ENCODE measurements at regions not wholly inside any gene's neighbourhood (a gene's known extent, or its start where the extent isn't known, plus 50 kb on each side); places are given as distances from the start of the nearest gene placed in this dataset.
"Not testable (repeated sequence)": the region's sequence is repeated elsewhere in the genome, so short reads cannot be mapped to it uniquely, and the experiment has no call there.

DNA sequence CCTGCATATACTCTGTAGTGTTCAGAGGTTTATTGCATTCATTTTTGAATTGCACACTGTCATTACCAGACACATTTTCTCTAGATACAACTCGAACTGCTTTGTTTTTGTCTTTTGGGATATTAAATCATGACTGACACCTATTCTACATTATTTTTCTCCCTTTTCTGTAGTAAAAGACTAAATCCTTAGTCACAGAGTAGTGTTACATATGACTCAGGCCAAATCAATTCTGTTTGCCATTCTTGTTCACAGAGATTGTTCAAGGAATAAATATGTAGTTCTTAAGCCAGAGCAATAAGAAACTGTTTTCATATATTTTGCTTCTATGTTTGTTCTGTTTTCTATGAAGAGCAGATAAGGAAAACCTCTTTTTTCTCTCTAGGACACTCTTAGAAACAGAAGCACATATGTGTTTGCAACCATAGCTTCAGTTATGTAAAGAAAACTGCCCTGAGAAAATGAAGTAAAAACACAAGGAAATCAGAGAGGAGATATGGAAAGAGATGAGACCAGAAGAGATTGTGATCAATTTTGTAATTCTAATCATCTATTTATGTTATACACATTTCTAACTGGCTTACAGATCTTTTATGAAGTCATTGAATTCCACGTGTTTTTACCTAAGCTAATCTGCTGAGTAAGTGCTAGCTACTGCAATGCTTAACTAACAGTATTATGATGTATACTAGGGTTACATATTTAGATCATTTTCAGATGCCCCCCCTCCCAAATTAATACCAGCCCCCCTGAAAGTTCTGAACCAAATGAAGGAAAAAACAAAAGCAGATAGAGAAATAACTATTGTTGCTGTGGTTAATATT is 1995.6 kb upstream of the CDH6 start:
- no peak overlapping the region for H3K27ac ChIP-seq (replicated peaks)
- DNase-seq (ENCODE audit: low read depth in 1 of 2, low spot score in 1 of 2) = no peak
- TF ChIP-seq, protein P1, sequence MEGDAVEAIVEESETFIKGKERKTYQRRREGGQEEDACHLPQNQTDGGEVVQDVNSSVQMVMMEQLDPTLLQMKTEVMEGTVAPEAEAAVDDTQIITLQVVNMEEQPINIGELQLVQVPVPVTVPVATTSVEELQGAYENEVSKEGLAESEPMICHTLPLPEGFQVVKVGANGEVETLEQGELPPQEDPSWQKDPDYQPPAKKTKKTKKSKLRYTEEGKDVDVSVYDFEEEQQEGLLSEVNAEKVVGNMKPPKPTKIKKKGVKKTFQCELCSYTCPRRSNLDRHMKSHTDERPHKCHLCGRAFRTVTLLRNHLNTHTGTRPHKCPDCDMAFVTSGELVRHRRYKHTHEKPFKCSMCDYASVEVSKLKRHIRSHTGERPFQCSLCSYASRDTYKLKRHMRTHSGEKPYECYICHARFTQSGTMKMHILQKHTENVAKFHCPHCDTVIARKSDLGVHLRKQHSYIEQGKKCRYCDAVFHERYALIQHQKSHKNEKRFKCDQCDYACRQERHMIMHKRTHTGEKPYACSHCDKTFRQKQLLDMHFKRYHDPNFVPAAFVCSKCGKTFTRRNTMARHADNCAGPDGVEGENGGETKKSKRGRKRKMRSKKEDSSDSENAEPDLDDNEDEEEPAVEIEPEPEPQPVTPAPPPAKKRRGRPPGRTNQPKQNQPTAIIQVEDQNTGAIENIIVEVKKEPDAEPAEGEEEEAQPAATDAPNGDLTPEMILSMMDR (IDR thresholded peaks at IDR 0.05; ENCODE audit: insufficient read depth, low read length) = no peak
- no peak overlapping the region for H3K4me3 ChIP-seq (replicated peaks; ENCODE audit: insufficient read depth, low read length)
- H3K27me3 ChIP-seq (ENCODE audit: insufficient read depth, poor library complexity, severe bottlenecking) = no peaks in the 10 kb centered on the region

- Histone ChIP-seq H3K4me3 (replicated peaks; ENCODE audit: insufficient read depth, low read length) (no peak overlapping the region), H3K27ac (replicated peaks) (no peak overlapping the region), H3K27me3 (ENCODE audit: insufficient read depth, poor library complexity, severe bottlenecking) (no peaks in the 10 kb centered on the region)
- TF ChIP-seq, protein P1 (IDR thresholded peaks at IDR 0.05; ENCODE audit: insufficient read depth, low read length) = no peak
- no peak for TF ChIP-seq REST (IDR thresholded peaks at IDR 0.05; ENCODE audit: insufficient replicate concordance, low read depth)
- TF ChIP-seq SPI1 (IDR thresholded peaks at IDR 0.05; ENCODE audit: borderline replicate concordance, low read depth) = no peak
- no peak for TF ChIP-seq POLR2AphosphoS5 (IDR thresholded peaks at IDR 0.05; ENCODE audit: low read depth)
- no peak for TF ChIP-seq GABPA (IDR thresholded peaks at IDR 0.05; ENCODE audit: low read depth)
- no peak for DNase-seq (ENCODE audit: low read depth in 1 of 2, low spot score in 1 of 2)
Measured at GRCh38 chr5:29193972-29194371, 1999.5 kb upstream of the CDH6 start.

DNA sequence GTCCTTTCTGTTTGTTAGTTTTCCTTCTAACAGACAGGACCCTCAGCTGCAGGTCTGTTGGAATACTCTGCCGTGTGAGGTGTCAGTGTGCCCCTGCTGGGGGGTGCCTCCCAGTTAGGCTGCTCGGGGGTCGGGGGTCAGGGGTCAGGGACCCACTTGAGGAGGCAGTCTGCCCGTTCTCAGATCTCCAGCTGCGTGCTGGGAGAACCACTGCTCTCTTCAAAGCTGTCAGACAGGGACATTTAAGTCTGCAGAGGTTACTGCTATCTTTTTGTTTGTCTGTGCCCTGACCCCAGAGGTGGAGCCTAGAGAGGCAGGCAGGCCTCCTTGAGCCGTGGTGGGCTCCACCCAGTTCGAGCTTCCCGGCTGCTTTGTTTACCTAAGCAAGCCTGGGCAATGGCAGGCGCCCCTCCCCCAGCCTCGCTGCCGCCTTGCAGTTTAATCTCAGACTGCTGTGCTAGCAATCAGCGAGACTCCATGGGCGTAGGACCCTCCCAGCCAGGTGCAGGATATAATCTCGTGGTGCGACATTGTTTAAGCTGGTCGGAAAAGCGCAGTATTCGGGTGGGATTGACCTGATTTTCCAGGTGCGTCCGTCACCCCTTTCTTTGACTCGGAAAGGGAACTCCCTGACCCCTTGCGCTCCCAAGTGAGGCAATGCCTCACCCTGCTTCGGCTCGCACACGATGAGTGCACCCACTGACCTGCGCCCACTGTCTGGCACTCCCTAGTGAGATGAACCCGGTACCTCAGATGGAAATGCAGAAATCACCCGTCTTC is 2002.0 kb upstream of the CDH6 start:
- not testable (repeated sequence) for H3K27ac ChIP-seq (replicated peaks); H3K4me3 ChIP-seq (replicated peaks; ENCODE audit: insufficient read depth, low read length); DNase-seq (ENCODE audit: low read depth in 1 of 2, low spot score in 1 of 2); H3K27me3 ChIP-seq (ENCODE audit: insufficient read depth, poor library complexity, severe bottlenecking)

- not testable (repeated sequence) for DNase-seq (ENCODE audit: low read depth in 1 of 2, low spot score in 1 of 2); H3K4me3 ChIP-seq (replicated peaks; ENCODE audit: insufficient read depth, low read length); H3K27me3 ChIP-seq (ENCODE audit: insufficient read depth, poor library complexity, severe bottlenecking); H3K27ac ChIP-seq (replicated peaks)
Measured at GRCh38 chr5:29190398-29190797, 2003.1 kb upstream of the CDH6 start.

GRCh38 chr5:29186380-29186779 is 2007.1 kb upstream of the CDH6 start:
- H3K27me3 ChIP-seq (ENCODE audit: insufficient read depth, poor library complexity, severe bottlenecking); DNase-seq (ENCODE audit: low read depth in 1 of 2, low spot score in 1 of 2): not testable (repeated sequence)

GRCh38 chr5:29185558-29185957 is 2007.9 kb upstream of the CDH6 start:
- Histone ChIP-seq H3K27ac (replicated peaks) (no peak overlapping the region), H3K4me3 (replicated peaks; ENCODE audit: insufficient read depth, low read length) (no peak overlapping the region), H3K27me3 (ENCODE audit: insufficient read depth, poor library complexity, severe bottlenecking) (no peaks in the 10 kb centered on the region)
- TF ChIP-seq REST (IDR thresholded peaks at IDR 0.05; ENCODE audit: insufficient replicate concordance, low read depth) = no peak
- no peak for TF ChIP-seq POLR2AphosphoS5 (IDR thresholded peaks at IDR 0.05; ENCODE audit: low read depth)
- TF ChIP-seq, protein P1 (IDR thresholded peaks at IDR 0.05; ENCODE audit: insufficient read depth, low read length) = no peak
- TF ChIP-seq SPI1 (IDR thresholded peaks at IDR 0.05; ENCODE audit: borderline replicate concordance, low read depth) = no peak
- no peak for TF ChIP-seq GABPA (IDR thresholded peaks at IDR 0.05; ENCODE audit: low read depth)
- DNase-seq (ENCODE audit: low read depth in 1 of 2, low spot score in 1 of 2) = no peak

More at GRCh38 chr5:29186380-29186779, 2007.1 kb upstream of the CDH6 start:
- H3K4me3 ChIP-seq (replicated peaks; ENCODE audit: insufficient read depth, low read length); H3K27ac ChIP-seq (replicated peaks): not testable (repeated sequence)

Measured in HL-60 (cell line).